ENCODE measurements at regions not wholly inside any gene's neighbourhood (a gene's known extent, or its start where the extent isn't known, plus 50 kb on each side); places are given as distances from the start of the nearest gene placed in this dataset.

DNA sequence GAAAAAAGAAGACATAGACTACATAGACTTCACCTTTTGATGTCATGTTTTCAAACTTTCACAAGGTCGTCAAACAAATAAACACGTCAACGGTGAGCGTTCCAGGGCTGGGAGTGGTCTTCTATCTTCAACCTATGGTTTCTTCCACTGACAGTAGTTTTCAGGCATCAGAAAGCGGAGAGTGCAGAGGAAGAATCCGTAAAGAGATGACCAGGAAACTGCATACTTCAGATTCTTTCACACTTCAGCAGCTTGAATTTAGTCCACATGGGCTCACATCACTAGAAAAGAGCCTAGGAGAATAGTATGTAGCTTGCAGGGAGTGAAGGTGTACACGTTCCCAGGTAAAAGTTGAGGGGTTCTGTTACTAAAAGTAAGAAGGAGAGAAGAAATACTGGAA lies 58.5 kb downstream of the NPY1R start:
- no peak overlapping the region for H2AFZ ChIP-seq (ENCODE audit: low read length)
- TF ChIP-seq, protein P1, sequence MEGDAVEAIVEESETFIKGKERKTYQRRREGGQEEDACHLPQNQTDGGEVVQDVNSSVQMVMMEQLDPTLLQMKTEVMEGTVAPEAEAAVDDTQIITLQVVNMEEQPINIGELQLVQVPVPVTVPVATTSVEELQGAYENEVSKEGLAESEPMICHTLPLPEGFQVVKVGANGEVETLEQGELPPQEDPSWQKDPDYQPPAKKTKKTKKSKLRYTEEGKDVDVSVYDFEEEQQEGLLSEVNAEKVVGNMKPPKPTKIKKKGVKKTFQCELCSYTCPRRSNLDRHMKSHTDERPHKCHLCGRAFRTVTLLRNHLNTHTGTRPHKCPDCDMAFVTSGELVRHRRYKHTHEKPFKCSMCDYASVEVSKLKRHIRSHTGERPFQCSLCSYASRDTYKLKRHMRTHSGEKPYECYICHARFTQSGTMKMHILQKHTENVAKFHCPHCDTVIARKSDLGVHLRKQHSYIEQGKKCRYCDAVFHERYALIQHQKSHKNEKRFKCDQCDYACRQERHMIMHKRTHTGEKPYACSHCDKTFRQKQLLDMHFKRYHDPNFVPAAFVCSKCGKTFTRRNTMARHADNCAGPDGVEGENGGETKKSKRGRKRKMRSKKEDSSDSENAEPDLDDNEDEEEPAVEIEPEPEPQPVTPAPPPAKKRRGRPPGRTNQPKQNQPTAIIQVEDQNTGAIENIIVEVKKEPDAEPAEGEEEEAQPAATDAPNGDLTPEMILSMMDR (conservative IDR thresholded peaks at IDR 0.05; ENCODE audit: low read length), result no peak
- no peak for TF ChIP-seq EZH2phosphoT487 (IDR thresholded peaks at IDR 0.05; ENCODE audit: borderline replicate concordance)
- H3K9ac ChIP-seq (ENCODE audit: low read depth, low read length, poor library complexity, severe bottlenecking), result no peak overlapping the region
- no peaks in the 10 kb centered on the region for H3K9me2 ChIP-seq (replicated peaks; ENCODE audit: low read depth, low read length)
- no peak overlapping the region for H3K4me2 ChIP-seq (ENCODE audit: low read depth, low read length, poor library complexity, severe bottlenecking)
- no peaks in the 10 kb centered on the region for H4K20me1 ChIP-seq (ENCODE audit: insufficient read depth, low read length, poor library complexity, severe bottlenecking)
- no peaks in the 10 kb centered on the region for H3K4me1 ChIP-seq (ENCODE audit: insufficient read depth, low read length, poor library complexity, severe bottlenecking)
- no peaks in the 10 kb centered on the region for H3F3A ChIP-seq (ENCODE audit: low read depth)
- no peaks in the 10 kb centered on the region for H3K36me3 ChIP-seq (ENCODE audit: insufficient read depth, low read length)
- H3K79me2 ChIP-seq (ENCODE audit: insufficient read depth, low read length), result no peaks in the 10 kb centered on the region
- H3K27me3 ChIP-seq (ENCODE audit: insufficient read depth, low read length, poor library complexity, severe bottlenecking), result no peaks in the 10 kb centered on the region
- H3K4me3 ChIP-seq (ENCODE audit: low read length, poor library complexity, severe bottlenecking), result no peak overlapping the region
- no peaks in the 10 kb centered on the region for H3K9me3 ChIP-seq (ENCODE audit: insufficient read depth, low read depth, low read length)

DNA sequence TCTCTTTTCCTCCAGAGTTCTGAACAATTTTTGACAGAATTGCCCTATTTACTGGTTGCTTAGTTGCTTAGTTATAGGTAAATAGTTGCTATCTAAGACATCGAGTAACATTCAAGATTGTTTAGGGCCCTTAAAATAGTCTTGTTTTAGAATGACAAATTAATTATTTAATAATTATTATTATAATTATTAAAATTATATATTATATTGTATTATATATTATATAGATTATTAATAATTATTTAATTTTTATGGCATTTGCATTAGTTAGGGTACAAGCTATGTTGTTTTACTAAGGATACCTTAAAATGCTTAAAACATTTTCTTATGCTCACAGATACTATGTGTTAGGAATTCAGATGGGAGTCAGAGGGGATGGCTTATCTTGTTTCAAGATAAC lies 59.2 kb downstream of the NPY1R start:
- Histone ChIP-seq H3K79me2 (ENCODE audit: insufficient read depth, low read length) (no peaks in the 10 kb centered on the region), H3F3A (ENCODE audit: low read depth) (no peaks in the 10 kb centered on the region), H3K4me1 (ENCODE audit: insufficient read depth, low read length, poor library complexity, severe bottlenecking) (no peaks in the 10 kb centered on the region), H4K20me1 (ENCODE audit: insufficient read depth, low read length, poor library complexity, severe bottlenecking) (no peaks in the 10 kb centered on the region), H3K4me3 (ENCODE audit: low read length, poor library complexity, severe bottlenecking) (no peak overlapping the region), H2AFZ (ENCODE audit: low read length) (no peak overlapping the region), H3K36me3 (ENCODE audit: insufficient read depth, low read length) (no peaks in the 10 kb centered on the region), H3K9me2 (replicated peaks; ENCODE audit: low read depth, low read length) (no peaks in the 10 kb centered on the region), H3K27me3 (ENCODE audit: insufficient read depth, low read length, poor library complexity, severe bottlenecking) (no peaks in the 10 kb centered on the region), H3K9ac (ENCODE audit: low read depth, low read length, poor library complexity, severe bottlenecking) (no peak overlapping the region), H3K4me2 (ENCODE audit: low read depth, low read length, poor library complexity, severe bottlenecking) (no peak overlapping the region), H3K9me3 (ENCODE audit: insufficient read depth, low read depth, low read length) (no peaks in the 10 kb centered on the region)
- no peak for TF ChIP-seq EZH2phosphoT487 (IDR thresholded peaks at IDR 0.05; ENCODE audit: borderline replicate concordance)
- TF ChIP-seq, protein P1 (conservative IDR thresholded peaks at IDR 0.05; ENCODE audit: low read length), result no peak

DNA sequence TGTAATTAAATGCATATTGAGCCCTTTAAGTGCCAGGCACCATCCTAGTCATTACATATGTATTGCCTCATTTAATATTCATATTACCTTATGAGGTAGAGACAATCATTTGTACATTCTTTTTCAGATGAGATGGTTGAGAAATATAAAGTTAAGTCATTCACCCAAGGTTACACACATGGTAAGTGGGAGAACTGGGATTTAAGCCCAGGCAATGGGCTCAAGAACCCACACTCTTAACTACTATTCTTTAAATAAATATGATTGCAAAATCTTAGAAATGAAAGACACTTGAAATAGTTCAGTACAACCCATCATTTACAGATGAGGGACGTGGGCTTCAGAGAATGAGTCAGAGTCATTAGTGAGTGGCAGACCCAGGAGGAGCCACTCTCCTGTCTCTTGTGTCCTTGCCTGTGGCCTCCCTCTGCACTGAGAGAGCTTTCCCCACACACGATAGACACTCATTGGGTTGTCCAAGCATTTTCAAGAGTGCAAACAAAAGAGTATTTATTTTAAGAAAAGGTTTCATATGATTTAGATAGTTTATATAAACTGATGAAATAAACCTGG lies 60.8 kb downstream of the NPY1R start:
- TF ChIP-seq EZH2phosphoT487 (IDR thresholded peaks at IDR 0.05; ENCODE audit: borderline replicate concordance), result no peak
- TF ChIP-seq, protein P1 (conservative IDR thresholded peaks at IDR 0.05; ENCODE audit: low read length), result no peak
- Histone ChIP-seq H3K4me1 (ENCODE audit: insufficient read depth, low read length, poor library complexity, severe bottlenecking) (no peaks in the 10 kb centered on the region), H3K36me3 (ENCODE audit: insufficient read depth, low read length) (no peaks in the 10 kb centered on the region), H4K20me1 (ENCODE audit: insufficient read depth, low read length, poor library complexity, severe bottlenecking) (no peaks in the 10 kb centered on the region), H3F3A (ENCODE audit: low read depth) (no peaks in the 10 kb centered on the region), H3K9ac (ENCODE audit: low read depth, low read length, poor library complexity, severe bottlenecking) (no peak overlapping the region), H3K9me3 (ENCODE audit: insufficient read depth, low read depth, low read length) (no peaks in the 10 kb centered on the region), H3K4me2 (ENCODE audit: low read depth, low read length, poor library complexity, severe bottlenecking) (no peak overlapping the region), H3K4me3 (ENCODE audit: low read length, poor library complexity, severe bottlenecking) (no peak overlapping the region), H3K27me3 (ENCODE audit: insufficient read depth, low read length, poor library complexity, severe bottlenecking) (no peaks in the 10 kb centered on the region), H3K79me2 (ENCODE audit: insufficient read depth, low read length) (no peaks in the 10 kb centered on the region), H3K9me2 (replicated peaks; ENCODE audit: low read depth, low read length) (no peaks in the 10 kb centered on the region), H2AFZ (ENCODE audit: low read length) (no peak overlapping the region)

Measured in Loucy (cell line).